Astrocyte (in vitro differentiated cells and primary cell): ENCODE measurements at regions not wholly inside any gene's neighbourhood (a gene's known extent, or its start where the extent isn't known, plus 50 kb on each side); places are given as distances from the start of the nearest gene placed in this dataset.

Source experiments
- DNase-seq: peaks from one replicate; pipeline ENCODE4 v3.0.0-alpha.2; 2010; ENCODE audit warnings: low read depth
- FAIRE-seq: peaks from 2 replicates; lab custom pipeline; 2011; peaks lifted over from hg19 to GRCh38; lab: Jason Lieb, UNC
- H2AFZ ChIP-seq: 2 replicates; pipeline ENCODE4 v1.6.0; 2012; ENCODE audit warnings: low read depth, low read length, inconsistent platforms
- H3K27ac ChIP-seq: 2 replicates; pipeline ENCODE4 v1.5.1; 2011; ENCODE audit warnings: low read depth, low read length, inconsistent platforms
- H3K27me3 ChIP-seq: 2 replicates; pipeline ENCODE4 v1.6.0; 2011; ENCODE audit warnings: low read length, inconsistent platforms; ENCODE audit not compliant: insufficient read depth
- H3K36me3 ChIP-seq: 2 replicates; pipeline ENCODE4 v1.5.1; 2011; ENCODE audit warnings: low read length, inconsistent platforms; ENCODE audit not compliant: insufficient read depth
- H3K4me1 ChIP-seq: 2 replicates; pipeline ENCODE4 v1.5.1; 2011; ENCODE audit warnings: low read length, inconsistent platforms; ENCODE audit not compliant: insufficient read depth
- H3K4me2 ChIP-seq: 2 replicates; pipeline ENCODE4 v1.6.0; 2012; ENCODE audit warnings: low read length, inconsistent platforms
- H3K4me3 ChIP-seq: 2 replicates; pipeline ENCODE4 v1.5.1; 2011; ENCODE audit warnings: low read depth, mild to moderate bottlenecking, low read length, inconsistent platforms; ENCODE audit not compliant: insufficient read depth
- H3K79me2 ChIP-seq: 2 replicates; pipeline ENCODE4 v1.6.0; 2012; ENCODE audit warnings: mild to moderate bottlenecking, low read length, inconsistent platforms; ENCODE audit not compliant: insufficient read depth
- H3K9ac ChIP-seq: 2 replicates; pipeline ENCODE4 v1.6.0; 2012; ENCODE audit warnings: mild to moderate bottlenecking, low read length, inconsistent platforms
- H3K9me3 ChIP-seq: 2 replicates; pipeline ENCODE4 v1.5.1; 2012; ENCODE audit warnings: low read depth, mild to moderate bottlenecking, low read length, inconsistent platforms; ENCODE audit not compliant: insufficient read depth
- H4K20me1 ChIP-seq: 2 replicates; pipeline ENCODE4 v1.6.0; 2012; ENCODE audit warnings: low read length, inconsistent platforms; ENCODE audit not compliant: insufficient read depth
- H3K27ac Mint-ChIP-seq: one replicate; pipeline ENCODE4 v1.8.0; 2021; ENCODE audit warnings: mild to moderate bottlenecking, mixed read lengths; ENCODE audit not compliant: unreplicated experiment
- H3K27me3 Mint-ChIP-seq: one replicate; pipeline ENCODE4 v1.8.0; 2021; ENCODE audit warnings: low read depth, mixed read lengths; ENCODE audit not compliant: unreplicated experiment
- H3K36me3 Mint-ChIP-seq: one replicate; pipeline ENCODE4 v1.8.0; 2021; ENCODE audit warnings: low read depth, mixed read lengths; ENCODE audit not compliant: unreplicated experiment
- H3K4me1 Mint-ChIP-seq: one replicate; pipeline ENCODE4 v1.8.0; 2021; ENCODE audit warnings: low read depth, mixed read lengths; ENCODE audit not compliant: unreplicated experiment
- H3K4me3 Mint-ChIP-seq: one replicate; pipeline ENCODE4 v1.8.0; 2021; ENCODE audit warnings: mild to moderate bottlenecking, moderate library complexity, mixed read lengths; ENCODE audit not compliant: unreplicated experiment
- H3K9me3 Mint-ChIP-seq: one replicate; pipeline ENCODE4 v1.8.0; 2021; ENCODE audit warnings: mild to moderate bottlenecking, mixed read lengths; ENCODE audit not compliant: unreplicated experiment
- EZH2 ChIP-seq: IDR thresholded peaks from 2 replicates; pipeline ENCODE4 v1.6.1; 2012; ENCODE audit warnings: mild to moderate bottlenecking, low read length, inconsistent platforms; ENCODE audit not compliant: insufficient read depth
- TF ChIP-seq, protein P1 (sequence below): IDR thresholded peaks from 2 replicates; pipeline ENCODE4 v1.5.1; 2011; ENCODE audit warnings: low read depth, mild to moderate bottlenecking, inconsistent platforms, low read length, moderate library complexity; ENCODE audit not compliant: insufficient read depth

DNA sequence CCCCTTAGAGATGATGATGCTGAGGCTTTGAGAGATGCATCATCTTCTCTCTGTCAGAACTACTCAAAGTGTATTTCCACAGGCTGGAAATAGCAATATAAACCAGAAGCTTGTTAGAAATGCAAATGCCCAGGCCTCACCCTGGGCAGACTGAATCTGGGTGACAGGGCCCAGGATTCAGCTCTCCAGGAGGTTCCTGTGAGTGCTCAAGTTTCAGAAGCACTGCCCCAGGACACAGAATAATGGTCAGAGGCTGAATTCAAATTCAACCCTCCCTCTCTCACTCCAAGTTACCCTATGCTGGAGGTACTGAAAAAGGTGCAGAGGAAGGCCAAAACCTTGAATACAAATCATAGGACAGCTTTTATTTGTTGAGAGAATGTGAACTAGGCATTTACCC lies 98.5 kb upstream of the NGF start:
- FAIRE-seq (no peak), DNase-seq (no peak)
- TF ChIP-seq EZH2, result no peak
- TF ChIP-seq, protein P1, sequence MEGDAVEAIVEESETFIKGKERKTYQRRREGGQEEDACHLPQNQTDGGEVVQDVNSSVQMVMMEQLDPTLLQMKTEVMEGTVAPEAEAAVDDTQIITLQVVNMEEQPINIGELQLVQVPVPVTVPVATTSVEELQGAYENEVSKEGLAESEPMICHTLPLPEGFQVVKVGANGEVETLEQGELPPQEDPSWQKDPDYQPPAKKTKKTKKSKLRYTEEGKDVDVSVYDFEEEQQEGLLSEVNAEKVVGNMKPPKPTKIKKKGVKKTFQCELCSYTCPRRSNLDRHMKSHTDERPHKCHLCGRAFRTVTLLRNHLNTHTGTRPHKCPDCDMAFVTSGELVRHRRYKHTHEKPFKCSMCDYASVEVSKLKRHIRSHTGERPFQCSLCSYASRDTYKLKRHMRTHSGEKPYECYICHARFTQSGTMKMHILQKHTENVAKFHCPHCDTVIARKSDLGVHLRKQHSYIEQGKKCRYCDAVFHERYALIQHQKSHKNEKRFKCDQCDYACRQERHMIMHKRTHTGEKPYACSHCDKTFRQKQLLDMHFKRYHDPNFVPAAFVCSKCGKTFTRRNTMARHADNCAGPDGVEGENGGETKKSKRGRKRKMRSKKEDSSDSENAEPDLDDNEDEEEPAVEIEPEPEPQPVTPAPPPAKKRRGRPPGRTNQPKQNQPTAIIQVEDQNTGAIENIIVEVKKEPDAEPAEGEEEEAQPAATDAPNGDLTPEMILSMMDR, result no peak
- H3K9me3 Mint-ChIP-seq, result no peaks in the 10 kb centered on the region
- no peaks in the 10 kb centered on the region for H3K36me3 ChIP-seq
- H3K27me3 Mint-ChIP-seq, result peaks cover 2% of the 10 kb centered on the region
- no peak overlapping the region for H3K4me2 ChIP-seq
- no peak overlapping the region for H3K4me3 ChIP-seq
- peaks cover 5% of the 10 kb centered on the region for H3K4me1 ChIP-seq
- H3K9ac ChIP-seq, result no peak overlapping the region
- H2AFZ ChIP-seq, result no peak overlapping the region
- no peak overlapping the region for H3K27ac ChIP-seq
- H3K4me1 Mint-ChIP-seq, result no peaks in the 10 kb centered on the region
- H3K4me3 Mint-ChIP-seq, result no peak overlapping the region
- no peaks in the 10 kb centered on the region for H3K79me2 ChIP-seq
- H3K27ac Mint-ChIP-seq, result no peak overlapping the region
- H4K20me1 ChIP-seq, result no peaks in the 10 kb centered on the region
- no peaks in the 10 kb centered on the region for H3K9me3 ChIP-seq
- H3K36me3 Mint-ChIP-seq, result no peaks in the 10 kb centered on the region
- H3K27me3 ChIP-seq, result no peaks in the 10 kb centered on the region

DNA sequence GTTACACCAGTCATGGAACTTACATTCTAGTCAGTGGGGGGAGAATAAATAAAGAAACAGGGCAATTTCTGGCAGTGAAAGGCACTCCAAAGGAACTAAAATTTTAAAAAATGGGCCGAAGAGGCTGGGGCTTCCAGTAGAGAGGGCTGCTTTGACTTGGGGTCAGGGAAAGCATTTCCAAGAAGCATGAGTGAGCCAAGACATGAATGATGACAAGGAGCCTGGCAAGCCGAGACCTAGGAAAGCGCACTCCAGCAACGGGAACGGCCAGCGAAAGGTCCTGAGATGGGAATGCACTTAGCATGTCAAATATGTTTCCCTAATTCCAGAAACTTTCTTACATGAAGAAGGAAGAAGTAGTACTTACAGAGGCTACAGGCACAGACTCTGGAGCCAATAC lies 95.4 kb upstream of the NGF start:
- H3K4me1 ChIP-seq, result peaks cover 30% of the 10 kb centered on the region

DNA sequence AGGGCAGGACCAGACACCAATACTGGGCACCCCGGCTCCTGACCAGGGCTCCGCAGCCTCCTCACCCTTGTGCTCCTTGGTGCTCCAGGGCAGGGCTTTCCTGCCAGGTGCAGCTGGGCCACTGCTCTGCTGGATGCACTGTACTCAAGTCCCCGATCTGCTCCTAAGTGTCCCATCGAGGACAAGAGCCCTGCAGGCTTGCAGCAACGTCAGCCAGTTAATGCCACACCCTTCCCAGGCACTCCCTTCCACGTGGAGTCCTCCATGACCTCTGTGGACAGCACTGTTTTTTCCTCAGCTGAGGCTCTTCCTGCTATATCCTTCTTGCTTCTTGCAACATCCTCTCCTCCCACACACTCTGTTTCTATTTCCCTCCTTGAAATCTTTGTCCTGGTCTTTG lies 94.0 kb upstream of the NGF start:
- Histone ChIP-seq H4K20me1 (no peaks in the 10 kb centered on the region), H2AFZ (no peak overlapping the region), H3K27ac (no peak overlapping the region), H3K9ac (no peak overlapping the region), H3K4me1 (peaks cover 39% of the 10 kb centered on the region), H3K36me3 (no peaks in the 10 kb centered on the region), H3K79me2 (no peaks in the 10 kb centered on the region), H3K27me3 (no peaks in the 10 kb centered on the region), H3K4me2 (no peak overlapping the region), H3K9me3 (no peaks in the 10 kb centered on the region), H3K4me3 (no peak overlapping the region)
- DNase-seq (peak; percentile 44), FAIRE-seq (no peak)
- Mint-ChIP-seq H3K4me3 (no peak overlapping the region), H3K4me1 (peaks cover 34% of the 10 kb centered on the region), H3K27me3 (peaks cover 2% of the 10 kb centered on the region), H3K36me3 (no peaks in the 10 kb centered on the region), H3K27ac (no peak overlapping the region), H3K9me3 (no peaks in the 10 kb centered on the region)
- no peak for TF ChIP-seq EZH2
- TF ChIP-seq, protein P1, result no peak

More for the DNA sequence above, 95.4 kb upstream of the NGF start:
- H3K4me3 Mint-ChIP-seq, result no peak overlapping the region
- FAIRE-seq, result no peak
- no peak overlapping the region for H3K9ac ChIP-seq
- no peaks in the 10 kb centered on the region for H3K79me2 ChIP-seq
- H3K36me3 Mint-ChIP-seq, result no peaks in the 10 kb centered on the region
- H3K27me3 ChIP-seq, result no peaks in the 10 kb centered on the region
- H2AFZ ChIP-seq, result no peak overlapping the region
- no peaks in the 10 kb centered on the region for H3K9me3 Mint-ChIP-seq
- H3K9me3 ChIP-seq, result no peaks in the 10 kb centered on the region
- peaks cover 2% of the 10 kb centered on the region for H3K27me3 Mint-ChIP-seq
- H3K36me3 ChIP-seq, result no peaks in the 10 kb centered on the region
- TF ChIP-seq, protein P1, result no peak
- no peak for TF ChIP-seq EZH2
- DNase-seq, result no peak
- no peak overlapping the region for H3K27ac Mint-ChIP-seq
- no peaks in the 10 kb centered on the region for H4K20me1 ChIP-seq
- no peak overlapping the region for H3K4me2 ChIP-seq
- H3K27ac ChIP-seq, result no peak overlapping the region
- peaks cover 24% of the 10 kb centered on the region for H3K4me1 Mint-ChIP-seq
- H3K4me3 ChIP-seq, result no peak overlapping the region
